Tibial nerve (tissue), 4 donors: ENCODE measurements at regions not wholly inside any gene's neighbourhood (a gene's known extent, or its start where the extent isn't known, plus 50 kb on each side); places are given as distances from the start of the nearest gene placed in this dataset.

ENCODE experiments used
- DNase-seq, 2 donors: peaks; one replicate each; pipeline ENCODE4 v3.0.0-alpha.2; 2019; ENCODE audit warnings: low spot score in 2 of 2
- H3K27ac ChIP-seq, 4 donors: fragments of 200-600 bp; sonication (generic) in 3 of 4; one replicate each; pipeline ENCODE4 v1.5.1; 2017 to 2019; ENCODE audit warnings: mild to moderate bottlenecking in 1 of 4
- H3K27me3 ChIP-seq, 2 donors: fragments of 200-600 bp; sonication (generic) in 1 of 2; one replicate each; pipeline versions ENCODE4 v1.5.1 to v1.6.0; 2017 to 2019
- H3K36me3 ChIP-seq, 3 donors: fragments of 200-600 bp; sonication (generic); one replicate each; pipeline ENCODE4 v1.5.1; 2018 to 2019
- H3K4me1 ChIP-seq, 4 donors: fragments of 200-600 bp; sonication (generic) in 3 of 4; one replicate each; pipeline ENCODE4 v1.5.1; 2017 to 2019
- H3K4me3 ChIP-seq, 4 donors: fragments of 200-600 bp; sonication (generic) in 3 of 4; one replicate each; pipeline ENCODE4 v1.5.1; 2017 to 2019; ENCODE audit warnings: mild to moderate bottlenecking in 1 of 4, moderate library complexity in 1 of 4
- H3K9me3 ChIP-seq, 4 donors: fragments of 200-600 bp; sonication (generic) in 3 of 4; one replicate each; pipeline ENCODE4 v1.5.1; 2017 to 2019
- EP300 ChIP-seq, 2 donors: sonication (generic); formaldehyde crosslinking; IDR thresholded peaks; one replicate each; pipeline ENCODE4 v1.6.1; 2017; ENCODE audit warnings: antibody characterized with exemption in 2 of 2, mild to moderate bottlenecking in 1 of 2
- POLR2A ChIP-seq, 2 donors: fragments of 450-650 bp; IDR thresholded peaks; one replicate each; pipeline ENCODE4 v1.6.1; 2017; ENCODE audit warnings: antibody characterized with exemption in 2 of 2, mild to moderate bottlenecking in 2 of 2, moderate library complexity in 2 of 2
- WGBS, 2 donors: methylation state at CpG; one replicate each; pipeline ENCODE4 v1.1.5; 2018; 5-methylcytosine and 5-hydroxymethylcytosine counted together
- TF ChIP-seq, protein P1 (sequence below), 5 experiments: fragments of 200-600 bp in 3 of 5; fragments of 450-650 bp in 2 of 5; sonication (generic) in 3 of 5; IDR thresholded peaks; one replicate each; pipeline ENCODE4 v1.5.1; 2016 to 2019; ENCODE audit warnings: antibody characterized with exemption in 5 of 5, mild to moderate bottlenecking in 3 of 5, moderate library complexity in 2 of 5

DNA sequence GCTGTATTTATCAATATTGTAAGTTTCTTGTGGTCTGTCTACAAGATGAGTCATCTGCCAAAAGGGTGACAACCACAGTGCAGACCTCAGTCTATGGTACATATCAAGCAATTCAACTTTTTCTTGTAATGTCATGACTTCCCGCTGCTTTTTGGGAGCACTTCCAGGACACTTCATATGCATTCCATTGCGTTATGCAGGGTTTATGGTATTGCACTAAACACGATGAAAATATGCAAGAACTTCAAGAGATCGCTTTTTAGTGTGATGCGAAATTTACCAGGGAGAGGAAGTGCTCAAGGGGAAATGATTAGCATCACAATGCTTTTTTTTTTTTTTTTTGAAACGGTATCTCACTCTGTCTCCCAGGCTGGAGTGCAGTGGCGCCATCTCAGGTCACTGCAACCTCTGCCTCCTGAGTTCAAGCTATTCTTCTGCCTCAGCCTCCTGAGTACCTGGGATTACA is 166.5 kb downstream of the TFAP2A start:
- H3K36me3 ChIP-seq = no peaks in the 10 kb centered on the region
- no peaks in the 10 kb centered on the region for H3K4me1 ChIP-seq
- H3K4me3 ChIP-seq = no peak overlapping the region
- no peak overlapping the region for H3K27ac ChIP-seq
- 42 to 49% methylated on average over 7 of the region's 7 CpGs for WGBS, 2 donors
- H3K27me3 ChIP-seq = no peaks in the 10 kb centered on the region
- DNase-seq = no peak
- no peak for TF ChIP-seq EP300 (IDR thresholded peaks at IDR 0.05)
- TF ChIP-seq POLR2A (IDR thresholded peaks at IDR 0.05) = no peak
- TF ChIP-seq, protein P1, sequence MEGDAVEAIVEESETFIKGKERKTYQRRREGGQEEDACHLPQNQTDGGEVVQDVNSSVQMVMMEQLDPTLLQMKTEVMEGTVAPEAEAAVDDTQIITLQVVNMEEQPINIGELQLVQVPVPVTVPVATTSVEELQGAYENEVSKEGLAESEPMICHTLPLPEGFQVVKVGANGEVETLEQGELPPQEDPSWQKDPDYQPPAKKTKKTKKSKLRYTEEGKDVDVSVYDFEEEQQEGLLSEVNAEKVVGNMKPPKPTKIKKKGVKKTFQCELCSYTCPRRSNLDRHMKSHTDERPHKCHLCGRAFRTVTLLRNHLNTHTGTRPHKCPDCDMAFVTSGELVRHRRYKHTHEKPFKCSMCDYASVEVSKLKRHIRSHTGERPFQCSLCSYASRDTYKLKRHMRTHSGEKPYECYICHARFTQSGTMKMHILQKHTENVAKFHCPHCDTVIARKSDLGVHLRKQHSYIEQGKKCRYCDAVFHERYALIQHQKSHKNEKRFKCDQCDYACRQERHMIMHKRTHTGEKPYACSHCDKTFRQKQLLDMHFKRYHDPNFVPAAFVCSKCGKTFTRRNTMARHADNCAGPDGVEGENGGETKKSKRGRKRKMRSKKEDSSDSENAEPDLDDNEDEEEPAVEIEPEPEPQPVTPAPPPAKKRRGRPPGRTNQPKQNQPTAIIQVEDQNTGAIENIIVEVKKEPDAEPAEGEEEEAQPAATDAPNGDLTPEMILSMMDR (IDR thresholded peaks at IDR 0.05) = no peak
- no peaks in the 10 kb centered on the region for H3K9me3 ChIP-seq

DNA sequence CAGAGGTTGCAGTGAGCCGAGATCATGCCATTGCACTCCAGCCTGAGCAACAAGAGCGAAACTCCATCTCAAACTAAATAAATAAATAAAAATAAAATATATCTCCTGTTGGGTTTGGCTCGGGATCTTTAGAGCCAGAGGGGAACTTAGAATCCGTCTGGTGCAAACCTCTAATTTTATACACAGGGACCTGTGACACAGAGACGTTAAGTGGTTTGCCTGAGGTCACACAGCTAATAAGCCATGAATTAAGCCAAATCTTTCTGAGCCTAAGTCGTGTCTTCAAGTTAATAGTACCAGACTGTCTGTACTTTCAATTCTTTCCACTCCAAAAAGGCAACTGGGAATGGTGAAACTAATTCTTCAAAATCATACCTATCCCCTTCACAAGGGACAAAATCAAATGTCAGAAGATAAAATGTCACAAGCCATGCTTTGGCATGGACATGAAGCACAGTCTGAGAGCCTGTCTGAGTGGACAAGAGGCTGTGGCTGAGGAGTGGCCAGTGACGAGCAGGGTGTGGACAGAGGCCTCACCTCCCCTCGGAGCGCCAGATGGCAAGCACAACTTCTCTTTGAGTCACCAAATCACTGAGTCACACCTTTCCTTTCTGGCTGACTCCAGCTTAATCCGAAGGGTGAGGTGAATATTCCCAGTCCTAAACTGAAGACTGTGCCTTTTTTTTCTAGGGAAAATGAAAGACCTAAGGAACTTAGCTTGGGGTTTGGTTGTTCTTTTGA is 177.4 kb downstream of the TFAP2A start:
- DNase-seq = no peak
- Histone ChIP-seq H3K27ac (no peak overlapping the region), H3K9me3 (no peaks in the 10 kb centered on the region), H3K4me3 (no peak overlapping the region), H3K36me3 (no peaks in the 10 kb centered on the region), H3K27me3 (peaks cover 0 to 3% of the 10 kb centered on the region in 2 donors), H3K4me1 (no peaks in the 10 kb centered on the region)
- WGBS, 2 donors = 77 to 81% methylated on average over 10 of the region's 10 CpGs
- TF ChIP-seq POLR2A (IDR thresholded peaks at IDR 0.05) (no peak), EP300 (IDR thresholded peaks at IDR 0.05) (no peak)
- TF ChIP-seq, protein P1 (IDR thresholded peaks at IDR 0.05) = no peak

DNA sequence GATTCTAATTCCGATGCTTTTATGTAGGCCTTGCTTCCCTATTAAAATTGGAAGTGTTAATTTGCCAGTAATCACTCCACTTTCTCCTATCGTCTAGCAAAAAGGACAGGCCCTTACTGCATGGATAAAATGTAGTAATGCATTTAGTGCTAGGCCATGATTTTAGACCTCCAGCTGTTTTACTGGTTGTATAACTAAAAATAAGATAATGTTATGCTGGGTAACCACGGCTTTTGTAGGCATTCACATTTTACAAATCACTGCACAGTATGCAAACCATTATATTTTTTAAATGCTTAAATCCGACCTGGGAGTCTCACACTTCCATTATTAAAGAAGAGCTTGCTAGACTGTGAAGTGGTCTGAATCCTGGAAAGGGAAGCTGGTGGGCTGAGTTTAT is 179.5 kb downstream of the TFAP2A start:
- WGBS, 2 donors = 50 to 74% methylated on average over 4 of the region's 4 CpGs
- Histone ChIP-seq H3K27me3 (peaks cover 0 to 1% of the 10 kb centered on the region in 2 donors), H3K9me3 (no peaks in the 10 kb centered on the region), H3K4me3 (no peak overlapping the region), H3K36me3 (no peaks in the 10 kb centered on the region), H3K4me1 (no peaks in the 10 kb centered on the region), H3K27ac (no peak overlapping the region)
- DNase-seq = no peak
- TF ChIP-seq, protein P1 (IDR thresholded peaks at IDR 0.05) = no peak
- no peak for TF ChIP-seq EP300 (IDR thresholded peaks at IDR 0.05)

DNA sequence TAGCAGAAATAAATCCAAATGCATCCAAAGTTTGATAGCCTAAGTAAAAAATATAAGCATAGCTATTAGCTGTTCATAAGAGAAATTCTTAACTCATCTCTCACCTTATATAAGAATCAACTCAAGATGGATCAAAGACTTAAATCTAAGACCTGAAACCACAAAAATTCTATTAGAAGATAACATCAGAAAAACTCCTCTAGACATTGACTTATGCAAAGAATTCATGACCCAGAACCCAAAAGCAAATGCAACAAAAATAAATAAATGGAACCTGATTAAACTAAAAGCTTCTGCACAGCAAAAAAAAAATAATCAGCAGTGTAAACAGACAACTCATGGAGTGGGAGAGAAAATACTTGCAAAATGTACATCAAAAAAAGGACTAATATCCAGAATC is 184.3 kb downstream of the TFAP2A start:
- Histone ChIP-seq H3K36me3 (no peaks in the 10 kb centered on the region), H3K4me3 (no peak overlapping the region), H3K4me1 (no peaks in the 10 kb centered on the region), H3K27ac (no peak overlapping the region), H3K9me3 (peaks cover 0 to 12% (median 0%) of the 10 kb centered on the region in 4 donors), H3K27me3 (no peaks in the 10 kb centered on the region)
- no peak for TF ChIP-seq POLR2A (IDR thresholded peaks at IDR 0.05)
- TF ChIP-seq EP300 (IDR thresholded peaks at IDR 0.05) = no peak
- TF ChIP-seq, protein P1 (IDR thresholded peaks at IDR 0.05) = no peak
- DNase-seq = no peak

DNA sequence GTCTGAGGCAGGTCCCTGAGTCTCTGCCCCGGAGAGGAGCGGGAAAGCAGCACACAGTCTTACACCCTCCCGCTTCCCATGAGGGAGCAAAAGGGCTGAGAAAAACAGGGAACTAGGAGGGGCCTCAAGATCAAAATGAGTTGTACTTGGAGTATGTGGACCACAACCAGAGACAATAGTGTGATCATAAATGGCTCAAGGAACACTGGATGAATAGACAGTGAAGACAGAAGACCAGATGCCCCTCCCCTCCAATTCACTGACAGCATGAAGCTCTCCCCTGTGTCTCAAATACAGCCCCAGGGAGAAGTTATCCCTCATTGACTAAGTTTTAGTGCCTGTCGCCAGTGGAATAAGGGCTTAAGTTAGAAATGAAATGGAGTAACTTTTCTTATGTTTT is 191.0 kb downstream of the TFAP2A start:
- Histone ChIP-seq H3K4me1 (no peaks in the 10 kb centered on the region), H3K27ac (no peak overlapping the region), H3K9me3 (peaks cover 0 to 12% (median 0%) of the 10 kb centered on the region in 4 donors), H3K4me3 (no peak overlapping the region), H3K36me3 (no peaks in the 10 kb centered on the region), H3K27me3 (no peaks in the 10 kb centered on the region)
- 77 to 82% methylated on average over 4 of the region's 4 CpGs for WGBS, 2 donors
- TF ChIP-seq, protein P1 (IDR thresholded peaks at IDR 0.05) = no peak
- TF ChIP-seq EP300 (IDR thresholded peaks at IDR 0.05) (no peak), POLR2A (IDR thresholded peaks at IDR 0.05) (no peak)
- DNase-seq = no peak
